ENCODE measurements at regions not wholly inside any gene's neighbourhood (a gene's known extent, or its start where the extent isn't known, plus 50 kb on each side); places are given as distances from the start of the nearest gene placed in this dataset.

GRCh38 chr9:11833056-11833455 is 860.1 kb upstream of the TYRP1 start:
- Mint-ChIP-seq H3K27me3 (no peaks in the 10 kb centered on the region), H3K36me3 (no peaks in the 10 kb centered on the region), H3K4me1 (no peaks in the 10 kb centered on the region), H3K4me3 (no peak overlapping the region), H3K9me3 (peaks cover 0 to 6% (median 2%) of the 10 kb centered on the region in 7 donors), H3K27ac (no peak overlapping the region)
- DNase-seq = no peak
- ATAC-seq (ENCODE audit: low read depth in 2 of 2) = no peak

- no peak for DNase-seq
- Mint-ChIP-seq H3K9me3 (peaks cover 0 to 1% (median 0%) of the 10 kb centered on the region in 7 donors), H3K4me1 (no peaks in the 10 kb centered on the region), H3K36me3 (no peaks in the 10 kb centered on the region), H3K27me3 (no peaks in the 10 kb centered on the region), H3K27ac (no peak overlapping the region), H3K4me3 (no peak overlapping the region)
- no peak for ATAC-seq (ENCODE audit: low read depth in 2 of 2)
Measured at GRCh38 chr9:11868795-11869194, 824.4 kb upstream of the TYRP1 start.

GRCh38 chr9:11871852-11872251 is 821.3 kb upstream of the TYRP1 start:
- DNase-seq = no peak
- Mint-ChIP-seq H3K4me1 (no peaks in the 10 kb centered on the region), H3K36me3 (no peaks in the 10 kb centered on the region), H3K9me3 (peaks cover 0 to 1% (median 0%) of the 10 kb centered on the region in 7 donors), H3K27me3 (no peaks in the 10 kb centered on the region), H3K4me3 (no peak overlapping the region), H3K27ac (no peak overlapping the region)
- no peak for ATAC-seq (ENCODE audit: low read depth in 2 of 2)

- H3K9me3 Mint-ChIP-seq = peaks cover 0 to 1% (median 0%) of the 10 kb centered on the region in 7 donors
- H3K4me1 Mint-ChIP-seq = no peaks in the 10 kb centered on the region
- H3K27me3 Mint-ChIP-seq = no peaks in the 10 kb centered on the region
- no peak for DNase-seq
- no peak overlapping the region for H3K4me3 Mint-ChIP-seq
- no peak for ATAC-seq (ENCODE audit: low read depth in 2 of 2)
- H3K36me3 Mint-ChIP-seq = no peaks in the 10 kb centered on the region
- no peak overlapping the region for H3K27ac Mint-ChIP-seq
Measured at GRCh38 chr9:11872471-11872870, 820.7 kb upstream of the TYRP1 start.

GRCh38 chr9:11874414-11874813 is 818.8 kb upstream of the TYRP1 start:
- Mint-ChIP-seq H3K27ac (no peak overlapping the region), H3K4me3 (no peak overlapping the region), H3K36me3 (no peaks in the 10 kb centered on the region), H3K4me1 (no peaks in the 10 kb centered on the region), H3K27me3 (no peaks in the 10 kb centered on the region), H3K9me3 (no peaks in the 10 kb centered on the region)
- no peak for ATAC-seq (ENCODE audit: low read depth in 2 of 2)
- DNase-seq = no peak

GRCh38 chr9:11892401-11892800 is 800.8 kb upstream of the TYRP1 start:
- peaks cover 0 to 17% (median 3%) of the 10 kb centered on the region in 7 donors for H3K9me3 Mint-ChIP-seq
- no peaks in the 10 kb centered on the region for H3K27me3 Mint-ChIP-seq
- no peaks in the 10 kb centered on the region for H3K4me1 Mint-ChIP-seq

GRCh38 chr9:11893331-11893730 is 799.9 kb upstream of the TYRP1 start:
- Mint-ChIP-seq H3K36me3 (no peaks in the 10 kb centered on the region), H3K27ac (no peak overlapping the region), H3K4me3 (no peak overlapping the region), H3K4me1 (no peaks in the 10 kb centered on the region), H3K9me3 (peaks cover 0 to 13% (median 3%) of the 10 kb centered on the region in 7 donors), H3K27me3 (no peaks in the 10 kb centered on the region)
- DNase-seq (no peak), ATAC-seq (ENCODE audit: low read depth in 2 of 2) (no peak)

More at GRCh38 chr9:11892401-11892800, 800.8 kb upstream of the TYRP1 start:
- Mint-ChIP-seq H3K4me3 (no peak overlapping the region), H3K36me3 (no peaks in the 10 kb centered on the region), H3K27ac (no peak overlapping the region)
- DNase-seq (no peak), ATAC-seq (ENCODE audit: low read depth in 2 of 2) (no peak)

- Mint-ChIP-seq H3K9me3 (peaks cover 0 to 10% (median 3%) of the 10 kb centered on the region in 7 donors), H3K27ac (no peak overlapping the region), H3K4me3 (no peak overlapping the region), H3K36me3 (no peaks in the 10 kb centered on the region), H3K27me3 (no peaks in the 10 kb centered on the region), H3K4me1 (no peaks in the 10 kb centered on the region)
- ATAC-seq (ENCODE audit: low read depth in 2 of 2) (no peak), DNase-seq (no peak)
Measured at GRCh38 chr9:11894136-11894535, 799.0 kb upstream of the TYRP1 start.

GRCh38 chr9:11902610-11903009 is 790.6 kb upstream of the TYRP1 start:
- Mint-ChIP-seq H3K27me3 (no peaks in the 10 kb centered on the region), H3K4me3 (no peak overlapping the region), H3K9me3 (peaks cover 0 to 4% (median 3%) of the 10 kb centered on the region in 7 donors), H3K36me3 (no peaks in the 10 kb centered on the region), H3K27ac (no peak overlapping the region), H3K4me1 (no peaks in the 10 kb centered on the region)
- no peak for DNase-seq
- no peak for ATAC-seq (ENCODE audit: low read depth in 2 of 2)

- Mint-ChIP-seq H3K36me3 (no peaks in the 10 kb centered on the region), H3K27me3 (no peaks in the 10 kb centered on the region), H3K4me1 (no peaks in the 10 kb centered on the region), H3K9me3 (peaks cover 2 to 10% (median 4%) of the 10 kb centered on the region in 7 donors), H3K27ac (no peak overlapping the region), H3K4me3 (no peak overlapping the region)
- ATAC-seq (ENCODE audit: low read depth in 2 of 2) = no peak
- DNase-seq = no peak
Measured at GRCh38 chr9:11915699-11916098, 777.5 kb upstream of the TYRP1 start.

- DNase-seq (no peak), ATAC-seq (ENCODE audit: low read depth in 2 of 2) (no peak)
- Mint-ChIP-seq H3K27me3 (no peaks in the 10 kb centered on the region), H3K4me1 (no peaks in the 10 kb centered on the region), H3K4me3 (no peak overlapping the region), H3K27ac (no peak overlapping the region), H3K36me3 (no peaks in the 10 kb centered on the region), H3K9me3 (peaks cover 0 to 12% (median 4%) of the 10 kb centered on the region in 7 donors)
Measured at GRCh38 chr9:11928871-11929321, 764.3 kb upstream of the TYRP1 start.

GRCh38 chr9:11931109-11931508 is 762.1 kb upstream of the TYRP1 start:
- ATAC-seq (ENCODE audit: low read depth in 2 of 2) (no peak), DNase-seq (no peak)
- H3K27ac Mint-ChIP-seq = no peak overlapping the region
- H3K36me3 Mint-ChIP-seq = no peaks in the 10 kb centered on the region
- peaks cover 1 to 12% (median 3%) of the 10 kb centered on the region in 7 donors for H3K9me3 Mint-ChIP-seq
- H3K4me3 Mint-ChIP-seq = no peak overlapping the region
- no peaks in the 10 kb centered on the region for H3K27me3 Mint-ChIP-seq
- no peaks in the 10 kb centered on the region for H3K4me1 Mint-ChIP-seq

GRCh38 chr9:11931751-11932150 is 761.4 kb upstream of the TYRP1 start:
- H3K36me3 Mint-ChIP-seq = no peaks in the 10 kb centered on the region
- no peak overlapping the region for H3K27ac Mint-ChIP-seq
- no peak overlapping the region for H3K4me3 Mint-ChIP-seq
- no peaks in the 10 kb centered on the region for H3K4me1 Mint-ChIP-seq
- H3K9me3 Mint-ChIP-seq = peaks cover 2 to 12% (median 4%) of the 10 kb centered on the region in 7 donors
- no peaks in the 10 kb centered on the region for H3K27me3 Mint-ChIP-seq
- no peak for DNase-seq
- no peak for ATAC-seq (ENCODE audit: low read depth in 2 of 2)

GRCh38 chr9:11933926-11934325 is 759.3 kb upstream of the TYRP1 start:
- Mint-ChIP-seq H3K9me3 (peaks cover 0 to 6% (median 0%) of the 10 kb centered on the region in 7 donors), H3K36me3 (no peaks in the 10 kb centered on the region), H3K27ac (no peak overlapping the region), H3K4me3 (no peak overlapping the region), H3K27me3 (no peaks in the 10 kb centered on the region), H3K4me1 (no peaks in the 10 kb centered on the region)
- DNase-seq (no peak), ATAC-seq (ENCODE audit: low read depth in 2 of 2) (no peak)

- Mint-ChIP-seq H3K27me3 (no peaks in the 10 kb centered on the region), H3K27ac (no peak overlapping the region), H3K9me3 (peaks cover 0 to 20% (median 3%) of the 10 kb centered on the region in 7 donors), H3K4me1 (no peaks in the 10 kb centered on the region), H3K4me3 (no peak overlapping the region), H3K36me3 (no peaks in the 10 kb centered on the region)
- DNase-seq = no peak
- no peak for ATAC-seq (ENCODE audit: low read depth in 2 of 2)
Measured at GRCh38 chr9:11946531-11946930, 746.7 kb upstream of the TYRP1 start.

All from naive B cell (primary cell).